ENCODE measurements at regions not wholly inside any gene's neighbourhood (a gene's known extent, or its start where the extent isn't known, plus 50 kb on each side); places are given as distances from the start of the nearest gene placed in this dataset.

GRCh38 chr11:92070026-92070889 is 154.4 kb upstream of the FAT3 start:
- Mint-ChIP-seq H3K4me1 (peaks cover 12% of the 10 kb centered on the region), H3K27me3 (ENCODE audit: low read depth) (no peaks in the 10 kb centered on the region), H3K9me3 (peaks cover 35% of the 10 kb centered on the region), H3K4me3 (no peak overlapping the region), H3K27ac (no peak overlapping the region), H3K36me3 (ENCODE audit: low read depth) (no peaks in the 10 kb centered on the region)
- no peak for TF ChIP-seq CTCF (IDR thresholded peaks at IDR 0.05; ENCODE audit: unreplicated experiment in 3 of 3)

GRCh38 chr11:92067016-92067415 is 157.6 kb upstream of the FAT3 start:
- Mint-ChIP-seq H3K36me3 (ENCODE audit: low read depth) (no peaks in the 10 kb centered on the region), H3K27me3 (ENCODE audit: low read depth) (no peaks in the 10 kb centered on the region), H3K27ac (no peak overlapping the region), H3K9me3 (peaks cover 20% of the 10 kb centered on the region), H3K4me1 (peaks cover 12% of the 10 kb centered on the region), H3K4me3 (no peak overlapping the region)
- TF ChIP-seq CTCF (IDR thresholded peaks at IDR 0.05; ENCODE audit: unreplicated experiment in 3 of 3): no peak

- Mint-ChIP-seq H3K27me3 (ENCODE audit: low read depth) (no peaks in the 10 kb centered on the region), H3K4me3 (no peak overlapping the region), H3K9me3 (no peaks in the 10 kb centered on the region), H3K27ac (no peak overlapping the region), H3K4me1 (peaks cover 7% of the 10 kb centered on the region), H3K36me3 (ENCODE audit: low read depth) (no peaks in the 10 kb centered on the region)
- TF ChIP-seq CTCF (IDR thresholded peaks at IDR 0.05; ENCODE audit: unreplicated experiment in 3 of 3): no peak
These were observed 163.1 kb upstream of the FAT3 start for GRCh38 chr11:92061456-92062062.

- peaks cover 7% of the 10 kb centered on the region for H3K4me1 Mint-ChIP-seq
- no peaks in the 10 kb centered on the region for H3K9me3 Mint-ChIP-seq
- peak overlapping the region in 1 of 3 experiments; percentile 8 for H3K27ac Mint-ChIP-seq
- H3K27me3 Mint-ChIP-seq (ENCODE audit: low read depth): peaks cover 3% of the 10 kb centered on the region
- no peak for TF ChIP-seq CTCF (IDR thresholded peaks at IDR 0.05; ENCODE audit: unreplicated experiment in 3 of 3)
- no peak overlapping the region for H3K4me3 Mint-ChIP-seq
- no peaks in the 10 kb centered on the region for H3K36me3 Mint-ChIP-seq (ENCODE audit: low read depth)
These were observed 166.7 kb upstream of the FAT3 start for GRCh38 chr11:92057849-92058442.

GRCh38 chr11:92053216-92053615 is 171.4 kb upstream of the FAT3 start:
- TF ChIP-seq CTCF (IDR thresholded peaks at IDR 0.05; ENCODE audit: unreplicated experiment in 3 of 3): no peak
- no peak overlapping the region for H3K4me3 Mint-ChIP-seq

More at GRCh38 chr11:92053216-92053615, 171.4 kb upstream of the FAT3 start:
- Mint-ChIP-seq H3K27me3 (ENCODE audit: low read depth) (peaks cover 3% of the 10 kb centered on the region), H3K36me3 (ENCODE audit: low read depth) (no peaks in the 10 kb centered on the region), H3K27ac (no peak overlapping the region), H3K9me3 (no peaks in the 10 kb centered on the region), H3K4me1 (peaks cover 7% of the 10 kb centered on the region)

Data from nephron (organoid).